HepG2 (cell line): ENCODE measurements at regions not wholly inside any gene's neighbourhood (a gene's known extent, or its start where the extent isn't known, plus 50 kb on each side); places are given as distances from the start of the nearest gene placed in this dataset.
A peak's percentile ranks its signal among the peaks of the same experiment; 100 is the strongest.

Experiments used
- ATF7 ChIP-seq, 2 experiments: fragments of 450-650 bp in 1 of 2; sonication (generic) in 1 of 2; formaldehyde crosslinking in 1 of 2; IDR thresholded peaks; 2 replicates each; pipeline versions ENCODE4 v1.4.0 to v1.6.1; 2016 to 2020; ENCODE audit warnings: antibody characterized with exemption in 1 of 2, mild to moderate bottlenecking in 1 of 2, missing genetic modification reagents in 1 of 2
- ETV5 ChIP-seq: IDR thresholded peaks from 2 replicates; pipeline ENCODE4 v1.6.1; 2018; ENCODE audit warnings: missing biosample characterization, missing genetic modification reagents, inconsistent platforms, borderline replicate concordance
- GABPB1 ChIP-seq: IDR thresholded peaks from 2 replicates; pipeline ENCODE4 v1.6.1; 2016; ENCODE audit warnings: mild to moderate bottlenecking, missing genetic modification reagents, moderate library complexity, missing compliant biosample characterization
- JARID2 ChIP-seq: sonication (generic); formaldehyde crosslinking; IDR thresholded peaks from 2 replicates; pipeline ENCODE4 v1.8.1; 2023; ENCODE audit warnings: missing genetic modification reagents, inconsistent platforms; ENCODE audit not compliant: insufficient replicate concordance
- KDM1A ChIP-seq: IDR thresholded peaks from 2 replicates; pipeline ENCODE4 v1.6.1; 2016; ENCODE audit warnings: missing compliant biosample characterization
- MEIS2 ChIP-seq: sonication (generic); formaldehyde crosslinking; IDR thresholded peaks from 2 replicates; pipeline ENCODE4 v1.9.0; 2021; ENCODE audit warnings: mild to moderate bottlenecking, missing genetic modification reagents
- MLLT10 ChIP-seq: sonication (generic); formaldehyde crosslinking; IDR thresholded peaks from 2 replicates; pipeline ENCODE4 v1.4.0; 2020; ENCODE audit warnings: missing genetic modification reagents
- PCBP1 ChIP-seq: fragments of 200-400 bp; formaldehyde crosslinking; IDR thresholded peaks from 2 replicates; pipeline ENCODE4 v1.6.1; 2017; ENCODE audit warnings: mild to moderate bottlenecking, low read depth, low read length, borderline replicate concordance
- PPARG ChIP-seq: conservative IDR thresholded peaks from 2 replicates; pipeline ENCODE4 v1.6.1; 2016; ENCODE audit warnings: missing biosample characterization, missing genetic modification reagents
- RARG ChIP-seq: sonication (generic); formaldehyde crosslinking; IDR thresholded peaks from 2 replicates; pipeline ENCODE4 v1.4.0; 2020; ENCODE audit warnings: low read depth, mild to moderate bottlenecking, missing genetic modification reagents
- SIX1 ChIP-seq: sonication (generic); formaldehyde crosslinking; IDR thresholded peaks from 2 replicates; pipeline ENCODE4 v1.4.0; 2020; ENCODE audit warnings: missing genetic modification reagents, borderline replicate concordance
- SMAD1 ChIP-seq: sonication (generic); formaldehyde crosslinking; IDR thresholded peaks from 2 replicates; pipeline ENCODE4 v1.4.0; 2020; ENCODE audit warnings: missing genetic modification reagents, low read depth, mild to moderate bottlenecking, borderline replicate concordance
- ZBTB38 ChIP-seq: sonication (generic); formaldehyde crosslinking; IDR thresholded peaks from 2 replicates; pipeline ENCODE4 v1.5.1; 2020; ENCODE audit warnings: mild to moderate bottlenecking, missing genetic modification reagents
- ZNF234 ChIP-seq: sonication (generic); formaldehyde crosslinking; conservative IDR thresholded peaks from 2 replicates; pipeline ENCODE4 v1.5.1; 2020; ENCODE audit warnings: mild to moderate bottlenecking, missing genetic modification reagents
- ZNF292 ChIP-seq: sonication (generic); formaldehyde crosslinking; IDR thresholded peaks from 2 replicates; pipeline ENCODE4 v1.8.1; 2022; ENCODE audit warnings: mild to moderate bottlenecking, low read depth, missing genetic modification reagents, borderline replicate concordance
- ZNF652 ChIP-seq: IDR thresholded peaks from 2 replicates; pipeline ENCODE4 v1.6.1; 2016; ENCODE audit warnings: low read depth, borderline replicate concordance
- ZNF790 ChIP-seq: sonication (generic); formaldehyde crosslinking; IDR thresholded peaks from 2 replicates; pipeline ENCODE4 v1.8.0; 2022; ENCODE audit warnings: missing genetic modification reagents, mild to moderate bottlenecking, borderline replicate concordance
- TF ChIP-seq, protein P1 (sequence below): sonication (generic); formaldehyde crosslinking; conservative IDR thresholded peaks from 2 replicates; pipeline ENCODE4 v1.4.0; 2020; ENCODE audit warnings: missing genetic modification reagents
- TF ChIP-seq, protein P2 (sequence below): sonication (generic); formaldehyde crosslinking; IDR thresholded peaks from 2 replicates; pipeline ENCODE4 v1.4.0; 2020; ENCODE audit warnings: mild to moderate bottlenecking, missing genetic modification reagents
- TF ChIP-seq, protein P3 (sequence below), 2 experiments: fragments of 450-650 bp in 1 of 2; sonication (generic) in 1 of 2; formaldehyde crosslinking; IDR thresholded peaks; 2 replicates each; pipeline versions ENCODE4 v1.5.0 to v1.8.0; 2020 to 2022; ENCODE audit warnings: mild to moderate bottlenecking in 1 of 2, missing genetic modification reagents in 1 of 2
- TF ChIP-seq, protein P4 (sequence below): sonication (generic); formaldehyde crosslinking; IDR thresholded peaks from 2 replicates; pipeline ENCODE4 v1.5.1; 2020; ENCODE audit warnings: missing genetic modification reagents, mild to moderate bottlenecking, borderline replicate concordance

DNA sequence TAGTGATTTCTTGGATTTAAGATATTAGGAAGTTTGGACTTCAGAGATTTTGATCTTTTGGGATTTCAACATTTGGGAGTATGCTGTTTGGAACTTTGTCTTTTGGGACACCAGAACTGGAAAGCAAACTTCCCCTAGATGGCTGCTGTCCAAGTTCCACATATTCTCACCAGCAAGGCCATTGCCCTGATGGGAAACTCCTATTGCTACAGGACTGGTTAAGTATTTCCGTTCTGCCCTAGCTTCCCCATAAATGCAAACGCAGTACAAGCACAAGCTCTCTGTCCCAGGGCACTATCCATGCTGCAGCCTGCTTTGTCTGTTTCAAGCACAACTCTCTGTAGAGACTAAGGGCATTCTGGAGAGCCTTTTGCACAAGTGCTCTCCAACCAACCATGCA is 79.3 kb upstream of the SLC25A13 start (continued):
- TF ChIP-seq, protein P1, sequence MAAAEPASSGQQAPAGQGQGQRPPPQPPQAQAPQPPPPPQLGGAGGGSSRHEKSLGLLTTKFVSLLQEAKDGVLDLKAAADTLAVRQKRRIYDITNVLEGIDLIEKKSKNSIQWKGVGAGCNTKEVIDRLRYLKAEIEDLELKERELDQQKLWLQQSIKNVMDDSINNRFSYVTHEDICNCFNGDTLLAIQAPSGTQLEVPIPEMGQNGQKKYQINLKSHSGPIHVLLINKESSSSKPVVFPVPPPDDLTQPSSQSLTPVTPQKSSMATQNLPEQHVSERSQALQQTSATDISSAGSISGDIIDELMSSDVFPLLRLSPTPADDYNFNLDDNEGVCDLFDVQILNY (CRISPR knock-in tag) = no peak
- TF ChIP-seq ATF7 (IDR thresholded peaks at IDR 0.05) = no peak
- TF ChIP-seq ATF7 (CRISPR knock-in tag; IDR thresholded peaks at IDR 0.05) = no peak
- TF ChIP-seq, protein P2, sequence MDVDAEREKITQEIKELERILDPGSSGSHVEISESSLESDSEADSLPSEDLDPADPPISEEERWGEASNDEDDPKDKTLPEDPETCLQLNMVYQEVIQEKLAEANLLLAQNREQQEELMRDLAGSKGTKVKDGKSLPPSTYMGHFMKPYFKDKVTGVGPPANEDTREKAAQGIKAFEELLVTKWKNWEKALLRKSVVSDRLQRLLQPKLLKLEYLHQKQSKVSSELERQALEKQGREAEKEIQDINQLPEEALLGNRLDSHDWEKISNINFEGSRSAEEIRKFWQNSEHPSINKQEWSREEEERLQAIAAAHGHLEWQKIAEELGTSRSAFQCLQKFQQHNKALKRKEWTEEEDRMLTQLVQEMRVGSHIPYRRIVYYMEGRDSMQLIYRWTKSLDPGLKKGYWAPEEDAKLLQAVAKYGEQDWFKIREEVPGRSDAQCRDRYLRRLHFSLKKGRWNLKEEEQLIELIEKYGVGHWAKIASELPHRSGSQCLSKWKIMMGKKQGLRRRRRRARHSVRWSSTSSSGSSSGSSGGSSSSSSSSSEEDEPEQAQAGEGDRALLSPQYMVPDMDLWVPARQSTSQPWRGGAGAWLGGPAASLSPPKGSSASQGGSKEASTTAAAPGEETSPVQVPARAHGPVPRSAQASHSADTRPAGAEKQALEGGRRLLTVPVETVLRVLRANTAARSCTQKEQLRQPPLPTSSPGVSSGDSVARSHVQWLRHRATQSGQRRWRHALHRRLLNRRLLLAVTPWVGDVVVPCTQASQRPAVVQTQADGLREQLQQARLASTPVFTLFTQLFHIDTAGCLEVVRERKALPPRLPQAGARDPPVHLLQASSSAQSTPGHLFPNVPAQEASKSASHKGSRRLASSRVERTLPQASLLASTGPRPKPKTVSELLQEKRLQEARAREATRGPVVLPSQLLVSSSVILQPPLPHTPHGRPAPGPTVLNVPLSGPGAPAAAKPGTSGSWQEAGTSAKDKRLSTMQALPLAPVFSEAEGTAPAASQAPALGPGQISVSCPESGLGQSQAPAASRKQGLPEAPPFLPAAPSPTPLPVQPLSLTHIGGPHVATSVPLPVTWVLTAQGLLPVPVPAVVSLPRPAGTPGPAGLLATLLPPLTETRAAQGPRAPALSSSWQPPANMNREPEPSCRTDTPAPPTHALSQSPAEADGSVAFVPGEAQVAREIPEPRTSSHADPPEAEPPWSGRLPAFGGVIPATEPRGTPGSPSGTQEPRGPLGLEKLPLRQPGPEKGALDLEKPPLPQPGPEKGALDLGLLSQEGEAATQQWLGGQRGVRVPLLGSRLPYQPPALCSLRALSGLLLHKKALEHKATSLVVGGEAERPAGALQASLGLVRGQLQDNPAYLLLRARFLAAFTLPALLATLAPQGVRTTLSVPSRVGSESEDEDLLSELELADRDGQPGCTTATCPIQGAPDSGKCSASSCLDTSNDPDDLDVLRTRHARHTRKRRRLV (CRISPR knock-in tag) = no peak
- no peak for TF ChIP-seq RARG (CRISPR knock-in tag)
- TF ChIP-seq SIX1 = no peak
- TF ChIP-seq, protein P3, sequence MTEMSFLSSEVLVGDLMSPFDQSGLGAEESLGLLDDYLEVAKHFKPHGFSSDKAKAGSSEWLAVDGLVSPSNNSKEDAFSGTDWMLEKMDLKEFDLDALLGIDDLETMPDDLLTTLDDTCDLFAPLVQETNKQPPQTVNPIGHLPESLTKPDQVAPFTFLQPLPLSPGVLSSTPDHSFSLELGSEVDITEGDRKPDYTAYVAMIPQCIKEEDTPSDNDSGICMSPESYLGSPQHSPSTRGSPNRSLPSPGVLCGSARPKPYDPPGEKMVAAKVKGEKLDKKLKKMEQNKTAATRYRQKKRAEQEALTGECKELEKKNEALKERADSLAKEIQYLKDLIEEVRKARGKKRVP (CRISPR knock-in tag; IDR thresholded peaks at IDR 0.05) = no peak
- no peak for TF ChIP-seq PCBP1
- TF ChIP-seq JARID2 (CRISPR knock-in tag) = no peak
- 0 out of 2 replicates have a peak, but pooled peaks have one; percentile 14 for TF ChIP-seq PPARG (CRISPR knock-in tag)
- TF ChIP-seq KDM1A (CRISPR knock-in tag) = no peak
- no peak for TF ChIP-seq ZNF652 (CRISPR knock-in tag)
- no peak for TF ChIP-seq ZBTB38 (CRISPR knock-in tag)
- TF ChIP-seq SMAD1 (CRISPR knock-in tag) = no peak
- TF ChIP-seq ETV5 (CRISPR knock-in tag) = peak; percentile 72
- no peak for TF ChIP-seq ZNF790 (CRISPR knock-in tag)
- no peak for TF ChIP-seq MEIS2
- no peak for TF ChIP-seq ZNF292 (CRISPR knock-in tag)
- TF ChIP-seq GABPB1 (CRISPR knock-in tag) = no peak
- TF ChIP-seq, protein P4, sequence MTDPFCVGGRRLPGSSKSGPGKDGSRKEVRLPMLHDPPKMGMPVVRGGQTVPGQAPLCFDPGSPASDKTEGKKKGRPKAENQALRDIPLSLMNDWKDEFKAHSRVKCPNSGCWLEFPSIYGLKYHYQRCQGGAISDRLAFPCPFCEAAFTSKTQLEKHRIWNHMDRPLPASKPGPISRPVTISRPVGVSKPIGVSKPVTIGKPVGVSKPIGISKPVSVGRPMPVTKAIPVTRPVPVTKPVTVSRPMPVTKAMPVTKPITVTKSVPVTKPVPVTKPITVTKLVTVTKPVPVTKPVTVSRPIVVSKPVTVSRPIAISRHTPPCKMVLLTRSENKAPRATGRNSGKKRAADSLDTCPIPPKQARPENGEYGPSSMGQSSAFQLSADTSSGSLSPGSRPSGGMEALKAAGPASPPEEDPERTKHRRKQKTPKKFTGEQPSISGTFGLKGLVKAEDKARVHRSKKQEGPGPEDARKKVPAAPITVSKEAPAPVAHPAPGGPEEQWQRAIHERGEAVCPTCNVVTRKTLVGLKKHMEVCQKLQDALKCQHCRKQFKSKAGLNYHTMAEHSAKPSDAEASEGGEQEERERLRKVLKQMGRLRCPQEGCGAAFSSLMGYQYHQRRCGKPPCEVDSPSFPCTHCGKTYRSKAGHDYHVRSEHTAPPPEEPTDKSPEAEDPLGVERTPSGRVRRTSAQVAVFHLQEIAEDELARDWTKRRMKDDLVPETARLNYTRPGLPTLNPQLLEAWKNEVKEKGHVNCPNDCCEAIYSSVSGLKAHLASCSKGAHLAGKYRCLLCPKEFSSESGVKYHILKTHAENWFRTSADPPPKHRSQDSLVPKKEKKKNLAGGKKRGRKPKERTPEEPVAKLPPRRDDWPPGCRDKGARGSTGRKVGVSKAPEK (CRISPR knock-in tag) = no peak
- TF ChIP-seq ZNF234 (CRISPR knock-in tag) = no peak
- TF ChIP-seq MLLT10 (CRISPR knock-in tag) = no peak
